Right atrium auricular region (tissue), 2 donors: ENCODE measurements at regions not wholly inside any gene's neighbourhood (a gene's known extent, or its start where the extent isn't known, plus 50 kb on each side); places are given as distances from the start of the nearest gene placed in this dataset.

Experiments
- DNase-seq: peaks from one replicate; pipeline ENCODE4 v3.0.0-alpha.2; 2019; ENCODE audit warnings: low spot score
- H3K27ac ChIP-seq, 2 donors: fragments of 200-600 bp; sonication (generic); 1 replicate in 1 of 2; 2 replicates in 1 of 2; pipeline ENCODE4 v1.5.1; 2016 to 2019
- H3K27me3 ChIP-seq, 2 donors: fragments of 200-600 bp; sonication (generic); one replicate each; pipeline versions ENCODE4 v1.5.1 to v1.6.0; 2017 to 2019
- H3K36me3 ChIP-seq: fragments of 200-600 bp; sonication (generic); one replicate; pipeline ENCODE4 v1.5.1; 2016
- H3K4me1 ChIP-seq, 2 donors: fragments of 200-600 bp; sonication (generic); one replicate each; pipeline versions ENCODE4 v1.5.1 to v1.6.0; 2017 to 2019
- H3K4me3 ChIP-seq, 2 donors: fragments of 200-600 bp; sonication (generic); 1 replicate in 1 of 2; 2 replicates in 1 of 2; pipeline ENCODE4 v1.5.1; 2017 to 2019; ENCODE audit warnings: mild to moderate bottlenecking in 1 of 2, moderate library complexity in 1 of 2
- H3K9me3 ChIP-seq, 2 donors: fragments of 200-600 bp; sonication (generic); one replicate each; pipeline ENCODE4 v1.5.1; 2019
- TF ChIP-seq, protein P1 (sequence below), 2 donors: fragments of 200-600 bp; sonication (generic); IDR thresholded peaks; one replicate each; pipeline ENCODE4 v1.5.1; 2019; ENCODE audit warnings: antibody characterized with exemption in 2 of 2

DNA sequence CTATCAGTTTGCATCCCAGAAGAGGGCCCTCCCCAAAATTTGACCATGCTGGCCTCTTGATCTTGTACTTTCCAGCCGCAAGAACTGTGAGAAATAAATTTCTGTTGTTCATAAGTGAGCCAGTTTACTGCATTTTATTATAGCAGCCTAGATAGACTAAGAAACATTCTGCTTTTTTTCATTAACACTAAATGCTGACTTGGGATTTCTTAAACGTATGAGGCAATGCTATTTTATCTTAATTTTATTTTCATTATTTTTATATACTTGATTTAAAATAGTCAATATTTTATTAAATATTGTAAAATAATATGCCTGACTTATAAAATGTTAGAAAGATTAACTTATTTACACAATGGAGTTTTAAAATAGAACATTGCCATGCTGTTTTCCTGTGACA lies 341.8 kb upstream of the CNTNAP2 start:
- Histone ChIP-seq H3K27ac (no peak overlapping the region), H3K27me3 (no peaks in the 10 kb centered on the region), H3K36me3 (no peaks in the 10 kb centered on the region), H3K9me3 (no peaks in the 10 kb centered on the region), H3K4me3 (no peak overlapping the region), H3K4me1 (no peaks in the 10 kb centered on the region)
- DNase-seq: no peak
- TF ChIP-seq, protein P1, sequence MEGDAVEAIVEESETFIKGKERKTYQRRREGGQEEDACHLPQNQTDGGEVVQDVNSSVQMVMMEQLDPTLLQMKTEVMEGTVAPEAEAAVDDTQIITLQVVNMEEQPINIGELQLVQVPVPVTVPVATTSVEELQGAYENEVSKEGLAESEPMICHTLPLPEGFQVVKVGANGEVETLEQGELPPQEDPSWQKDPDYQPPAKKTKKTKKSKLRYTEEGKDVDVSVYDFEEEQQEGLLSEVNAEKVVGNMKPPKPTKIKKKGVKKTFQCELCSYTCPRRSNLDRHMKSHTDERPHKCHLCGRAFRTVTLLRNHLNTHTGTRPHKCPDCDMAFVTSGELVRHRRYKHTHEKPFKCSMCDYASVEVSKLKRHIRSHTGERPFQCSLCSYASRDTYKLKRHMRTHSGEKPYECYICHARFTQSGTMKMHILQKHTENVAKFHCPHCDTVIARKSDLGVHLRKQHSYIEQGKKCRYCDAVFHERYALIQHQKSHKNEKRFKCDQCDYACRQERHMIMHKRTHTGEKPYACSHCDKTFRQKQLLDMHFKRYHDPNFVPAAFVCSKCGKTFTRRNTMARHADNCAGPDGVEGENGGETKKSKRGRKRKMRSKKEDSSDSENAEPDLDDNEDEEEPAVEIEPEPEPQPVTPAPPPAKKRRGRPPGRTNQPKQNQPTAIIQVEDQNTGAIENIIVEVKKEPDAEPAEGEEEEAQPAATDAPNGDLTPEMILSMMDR (IDR thresholded peaks at IDR 0.05): no peak

DNA sequence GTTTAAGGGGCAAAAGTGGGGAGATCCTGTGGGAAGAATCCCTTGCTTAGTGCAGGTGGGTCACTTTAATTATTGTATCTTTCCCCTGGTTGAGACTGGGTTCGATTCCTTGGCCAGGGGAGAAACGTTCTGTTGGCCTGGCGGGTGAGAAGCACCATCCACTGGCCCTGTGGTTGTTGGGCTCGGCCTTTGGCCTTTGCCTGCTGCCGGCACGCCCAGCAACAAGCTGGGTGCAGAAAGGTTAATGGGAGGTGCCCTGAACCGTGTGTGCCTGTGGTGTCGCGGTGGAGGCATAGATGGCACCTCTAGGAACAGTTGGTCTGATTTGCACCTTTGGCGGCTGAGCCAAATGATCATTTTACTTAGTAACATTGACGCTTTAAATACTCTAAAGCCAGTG lies 363.6 kb upstream of the CNTNAP2 start:
- TF ChIP-seq, protein P1 (IDR thresholded peaks at IDR 0.05): no peak
- no peak for DNase-seq
- no peaks in the 10 kb centered on the region for H3K36me3 ChIP-seq
- no peak overlapping the region for H3K4me3 ChIP-seq
- no peaks in the 10 kb centered on the region for H3K27me3 ChIP-seq
- H3K4me1 ChIP-seq: no peaks in the 10 kb centered on the region
- no peaks in the 10 kb centered on the region for H3K9me3 ChIP-seq
- H3K27ac ChIP-seq: no peak overlapping the region

DNA sequence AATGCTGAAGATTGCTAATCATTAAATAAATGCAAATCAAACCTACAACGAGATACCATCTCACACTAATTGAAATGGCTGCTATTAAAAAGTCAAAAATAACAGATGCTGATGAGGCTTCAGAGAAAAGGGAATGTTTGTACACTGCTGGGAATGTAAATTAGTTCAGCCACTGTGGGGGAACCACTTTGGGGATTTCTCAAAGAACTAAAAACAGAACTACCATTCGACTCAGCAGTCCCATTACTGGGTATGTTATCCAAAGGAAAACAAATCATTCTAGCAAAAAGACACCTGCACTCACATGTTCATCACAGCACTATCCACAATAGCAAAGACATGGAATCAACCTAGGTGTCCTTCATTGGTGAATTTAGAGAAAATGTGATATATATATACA lies 379.0 kb upstream of the CNTNAP2 start:
- no peaks in the 10 kb centered on the region for H3K27me3 ChIP-seq

DNA sequence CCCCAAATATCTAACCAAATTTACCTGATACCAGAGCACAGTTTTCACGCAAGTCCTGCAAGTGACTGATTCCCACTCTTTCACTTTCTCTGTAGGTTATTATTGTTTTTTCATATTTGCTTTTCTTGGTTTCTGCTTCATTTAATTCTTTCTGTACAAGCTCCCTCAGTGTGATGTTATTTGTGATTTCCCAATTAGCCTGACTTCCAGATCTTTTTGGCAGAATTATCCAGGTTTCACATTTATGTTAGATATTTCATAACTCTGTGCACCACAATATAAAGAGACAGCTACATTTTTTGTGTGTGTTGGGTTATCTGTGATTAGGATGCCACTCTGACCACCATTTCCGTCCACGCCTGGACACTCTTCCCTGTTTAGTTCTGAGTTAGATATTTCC lies 381.5 kb upstream of the CNTNAP2 start:
- Histone ChIP-seq H3K27ac (no peak overlapping the region), H3K36me3 (no peaks in the 10 kb centered on the region), H3K4me3 (no peak overlapping the region), H3K27me3 (no peaks in the 10 kb centered on the region), H3K9me3 (no peaks in the 10 kb centered on the region), H3K4me1 (no peaks in the 10 kb centered on the region)
- TF ChIP-seq, protein P1 (IDR thresholded peaks at IDR 0.05): no peak
- DNase-seq: no peak

More for the DNA sequence above, 379.0 kb upstream of the CNTNAP2 start:
- Histone ChIP-seq H3K27ac (no peak overlapping the region), H3K4me1 (no peaks in the 10 kb centered on the region), H3K36me3 (no peaks in the 10 kb centered on the region), H3K4me3 (no peak overlapping the region), H3K9me3 (no peaks in the 10 kb centered on the region)
- TF ChIP-seq, protein P1 (IDR thresholded peaks at IDR 0.05): no peak
- no peak for DNase-seq

DNA sequence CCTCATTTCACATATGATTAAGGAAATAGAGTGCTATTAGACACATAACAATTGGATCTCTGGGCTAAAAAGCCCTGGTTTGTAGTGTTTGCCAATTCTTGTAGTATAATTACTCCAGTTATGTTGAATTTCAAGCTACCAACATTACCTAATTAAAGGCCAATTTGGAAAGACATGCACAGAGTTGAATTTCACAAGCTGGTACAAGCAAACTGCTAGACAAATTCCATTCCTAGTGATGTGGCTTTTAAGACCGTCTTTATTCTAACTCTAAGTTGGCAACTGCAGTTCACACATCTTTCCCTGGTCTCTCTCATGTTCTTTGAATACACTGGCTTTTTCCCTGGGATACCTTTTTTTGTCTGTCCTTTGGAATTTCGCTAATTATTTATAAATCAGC lies 384.1 kb upstream of the CNTNAP2 start:
- TF ChIP-seq, protein P1 (IDR thresholded peaks at IDR 0.05): no peak
- no peak overlapping the region for H3K4me3 ChIP-seq
- no peaks in the 10 kb centered on the region for H3K9me3 ChIP-seq
- H3K4me1 ChIP-seq: no peaks in the 10 kb centered on the region
- H3K36me3 ChIP-seq: no peaks in the 10 kb centered on the region
- H3K27me3 ChIP-seq: no peaks in the 10 kb centered on the region
- H3K27ac ChIP-seq: no peak overlapping the region
- DNase-seq: no peak

DNA sequence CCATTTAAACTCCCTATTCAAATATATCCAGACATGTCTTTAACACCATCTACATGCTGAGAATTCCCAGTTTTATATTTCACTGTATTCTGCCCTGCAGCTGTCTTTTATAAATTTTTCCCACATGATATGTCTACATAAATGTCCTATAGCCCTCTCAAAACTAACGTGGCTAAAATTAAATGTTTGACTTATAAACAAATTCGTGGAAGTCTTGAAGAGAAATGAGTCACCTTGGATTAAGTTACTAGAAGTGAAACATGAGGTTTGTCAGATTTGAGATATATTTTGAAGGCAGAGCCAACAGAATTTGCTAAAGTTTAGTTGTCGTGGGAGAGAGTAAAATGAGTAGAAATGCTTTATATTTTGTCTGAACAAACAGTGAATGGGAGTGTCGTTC lies 386.9 kb upstream of the CNTNAP2 start:
- Histone ChIP-seq H3K27me3 (no peaks in the 10 kb centered on the region), H3K27ac (no peak overlapping the region), H3K9me3 (no peaks in the 10 kb centered on the region), H3K4me3 (no peak overlapping the region), H3K4me1 (no peaks in the 10 kb centered on the region), H3K36me3 (no peaks in the 10 kb centered on the region)
- DNase-seq: no peak
- TF ChIP-seq, protein P1 (IDR thresholded peaks at IDR 0.05): no peak
